OCI-LY1 (cell line): ENCODE measurements at regions not wholly inside any gene's neighbourhood (a gene's known extent, or its start where the extent isn't known, plus 50 kb on each side); places are given as distances from the start of the nearest gene placed in this dataset.

Experiments used
- H2AFZ ChIP-seq: fragments of 200-600 bp; sonication (generic), shearing (Covaris generic); 2 replicates; pipeline ENCODE4 v1.6.0; 2014; ENCODE audit warnings: antibody characterized with exemption, mild to moderate bottlenecking, low read length
- H3F3A ChIP-seq: fragments of 200-600 bp; sonication (generic), shearing (Covaris generic); 2 replicates; pipeline ENCODE4 v1.6.0; 2014; ENCODE audit warnings: mild to moderate bottlenecking, antibody characterized with exemption, low read length, moderate library complexity; ENCODE audit not compliant: insufficient read depth
- H3K27ac ChIP-seq: fragments of 200-600 bp; sonication (generic); 2 replicates; pipeline ENCODE4 v1.5.1; 2014; ENCODE audit warnings: low read length, mixed run types, mild to moderate bottlenecking, low read depth; ENCODE audit not compliant: poor library complexity, severe bottlenecking
- H3K27me3 ChIP-seq: fragments of 200-600 bp; sonication (generic); 2 replicates; pipeline ENCODE4 v1.6.0; 2014; ENCODE audit warnings: antibody characterized with exemption, mild to moderate bottlenecking, low read length, moderate library complexity; ENCODE audit not compliant: insufficient read depth
- H3K36me3 ChIP-seq: fragments of 200-600 bp; sonication (generic); 2 replicates; pipeline ENCODE4 v1.6.1; 2014; ENCODE audit warnings: mild to moderate bottlenecking, antibody characterized with exemption, low read length, moderate library complexity, mixed read lengths; ENCODE audit not compliant: insufficient read depth
- H3K4me1 ChIP-seq: fragments of 200-600 bp; sonication (generic); 2 replicates; pipeline ENCODE4 v1.5.1; 2014; ENCODE audit warnings: mild to moderate bottlenecking, low read length, moderate library complexity; ENCODE audit not compliant: insufficient read depth, severe bottlenecking
- H3K4me2 ChIP-seq: fragments of 200-600 bp; sonication (generic), shearing (Covaris generic); 2 replicates; pipeline ENCODE4 v1.6.1; 2014; ENCODE audit warnings: low read length
- H3K4me3 ChIP-seq: fragments of 200-600 bp; sonication (generic); 2 replicates; pipeline ENCODE4 v1.5.1; 2014; ENCODE audit warnings: low read length, low read depth, mild to moderate bottlenecking, mixed read lengths; ENCODE audit not compliant: poor library complexity, severe bottlenecking
- H3K79me2 ChIP-seq: fragments of 200-600 bp; shearing (Covaris generic); 2 replicates; pipeline ENCODE4 v1.6.1; 2016; ENCODE audit warnings: mixed run types, low read length, mixed read lengths; ENCODE audit not compliant: insufficient read depth
- H3K9ac ChIP-seq: fragments of 200-600 bp; sonication (generic), shearing (Covaris generic); 2 replicates; pipeline ENCODE4 v1.6.1; 2014; ENCODE audit warnings: mild to moderate bottlenecking, low read length, mixed read lengths
- H3K9me2 ChIP-seq: fragments of 200-600 bp; sonication (generic), shearing (Covaris generic); 2 replicates; pipeline ENCODE4 v1.6.1; 2014; ENCODE audit warnings: low read depth, mild to moderate bottlenecking, low read length, mixed read lengths
- H3K9me3 ChIP-seq: fragments of 200-600 bp; shearing (Covaris generic); 2 replicates; pipeline ENCODE4 v1.6.1; 2014; ENCODE audit warnings: low read length, mixed read lengths
- H4K20me1 ChIP-seq: fragments of 200-600 bp; sonication (generic), shearing (Covaris generic); 2 replicates; pipeline ENCODE4 v1.6.0; 2016; ENCODE audit warnings: mild to moderate bottlenecking, low read length; ENCODE audit not compliant: insufficient read depth
- EZH2 ChIP-seq: fragments of 200-600 bp; sonication (generic), shearing (Covaris generic); IDR thresholded peaks from 2 replicates; pipeline ENCODE4 v1.8.0; 2017; ENCODE audit warnings: borderline replicate concordance, mixed run types, mild to moderate bottlenecking, antibody characterized with exemption, low read length, moderate library complexity, mixed read lengths
- TF ChIP-seq, protein P1 (sequence below): fragments of 200-600 bp; sonication (generic), shearing (Covaris generic); IDR thresholded peaks from 2 replicates; pipeline ENCODE4 v1.5.1; 2017; ENCODE audit warnings: mild to moderate bottlenecking, antibody characterized with exemption, low read length, moderate library complexity, mixed read lengths

DNA sequence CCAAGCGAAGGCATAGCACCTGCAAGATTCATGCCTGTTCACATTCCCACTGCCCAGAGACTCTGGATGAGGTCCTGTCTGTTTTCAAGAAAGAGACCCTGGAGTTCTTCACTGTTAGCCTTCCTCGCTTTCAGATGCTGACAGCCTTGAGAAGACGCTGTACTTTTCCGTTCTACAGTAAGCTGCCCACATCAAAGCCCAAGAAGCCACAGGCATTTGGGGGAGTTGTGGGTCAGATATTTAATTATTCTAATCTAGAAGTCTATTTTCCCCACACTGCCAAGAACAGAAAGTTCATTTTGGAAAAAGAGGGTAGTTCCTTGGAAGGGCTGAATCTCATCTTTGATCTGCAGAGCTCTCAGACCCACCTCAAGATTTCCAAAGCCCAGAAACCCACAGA lies 127.9 kb downstream of the AXIN2 start:
- Histone ChIP-seq H3K4me3 (no peak overlapping the region), H3K4me2 (no peak overlapping the region), H3K27me3 (no peaks in the 10 kb centered on the region), H3K4me1 (no peaks in the 10 kb centered on the region), H4K20me1 (no peaks in the 10 kb centered on the region), H3K79me2 (no peaks in the 10 kb centered on the region), H2AFZ (no peak overlapping the region), H3F3A (no peaks in the 10 kb centered on the region), H3K9ac (no peak overlapping the region), H3K9me3 (no peaks in the 10 kb centered on the region), H3K27ac (no peak overlapping the region), H3K36me3 (no peaks in the 10 kb centered on the region), H3K9me2 (no peaks in the 10 kb centered on the region)
- no peak for TF ChIP-seq EZH2
- TF ChIP-seq, protein P1, sequence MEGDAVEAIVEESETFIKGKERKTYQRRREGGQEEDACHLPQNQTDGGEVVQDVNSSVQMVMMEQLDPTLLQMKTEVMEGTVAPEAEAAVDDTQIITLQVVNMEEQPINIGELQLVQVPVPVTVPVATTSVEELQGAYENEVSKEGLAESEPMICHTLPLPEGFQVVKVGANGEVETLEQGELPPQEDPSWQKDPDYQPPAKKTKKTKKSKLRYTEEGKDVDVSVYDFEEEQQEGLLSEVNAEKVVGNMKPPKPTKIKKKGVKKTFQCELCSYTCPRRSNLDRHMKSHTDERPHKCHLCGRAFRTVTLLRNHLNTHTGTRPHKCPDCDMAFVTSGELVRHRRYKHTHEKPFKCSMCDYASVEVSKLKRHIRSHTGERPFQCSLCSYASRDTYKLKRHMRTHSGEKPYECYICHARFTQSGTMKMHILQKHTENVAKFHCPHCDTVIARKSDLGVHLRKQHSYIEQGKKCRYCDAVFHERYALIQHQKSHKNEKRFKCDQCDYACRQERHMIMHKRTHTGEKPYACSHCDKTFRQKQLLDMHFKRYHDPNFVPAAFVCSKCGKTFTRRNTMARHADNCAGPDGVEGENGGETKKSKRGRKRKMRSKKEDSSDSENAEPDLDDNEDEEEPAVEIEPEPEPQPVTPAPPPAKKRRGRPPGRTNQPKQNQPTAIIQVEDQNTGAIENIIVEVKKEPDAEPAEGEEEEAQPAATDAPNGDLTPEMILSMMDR: no peak

DNA sequence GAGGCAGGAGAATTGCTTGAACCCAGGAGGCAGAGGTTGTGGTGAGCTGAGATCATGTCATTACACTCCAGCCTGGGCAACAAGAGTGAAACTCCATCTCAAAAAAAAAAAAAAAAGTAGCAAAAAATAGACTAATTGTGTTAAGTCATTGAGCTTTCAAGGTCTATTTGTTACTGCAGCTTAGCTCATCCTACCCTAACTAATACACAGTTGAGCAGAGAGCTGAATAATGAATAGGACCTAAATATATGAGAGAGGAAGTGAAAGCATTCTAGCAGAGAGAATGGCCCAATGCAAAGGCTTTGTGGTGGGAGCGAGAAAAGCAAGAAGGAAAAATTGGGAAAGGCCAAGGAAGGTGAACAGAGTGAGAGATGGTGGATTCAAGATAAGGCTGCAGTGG lies 128.3 kb downstream of the AXIN2 start:
- Histone ChIP-seq H3K9me2 (no peaks in the 10 kb centered on the region), H3K79me2 (no peaks in the 10 kb centered on the region)

GRCh38 chr17:65431116-65431515 lies 130.3 kb downstream of the AXIN2 start:
- Histone ChIP-seq H3K4me2 (no peak overlapping the region), H3K9me3 (no peaks in the 10 kb centered on the region), H3K27ac (no peak overlapping the region), H3K9me2 (no peaks in the 10 kb centered on the region), H3K9ac (no peak overlapping the region), H3F3A (no peaks in the 10 kb centered on the region), H3K4me3 (no peak overlapping the region), H4K20me1 (no peaks in the 10 kb centered on the region), H3K36me3 (no peaks in the 10 kb centered on the region), H2AFZ (no peak overlapping the region), H3K27me3 (no peaks in the 10 kb centered on the region), H3K79me2 (no peaks in the 10 kb centered on the region), H3K4me1 (no peaks in the 10 kb centered on the region)
- no peak for TF ChIP-seq EZH2
- TF ChIP-seq, protein P1: no peak

More for the DNA sequence above, 128.3 kb downstream of the AXIN2 start:
- Histone ChIP-seq H4K20me1 (no peaks in the 10 kb centered on the region), H3K4me2 (no peak overlapping the region), H2AFZ (no peak overlapping the region), H3K9ac (no peak overlapping the region), H3F3A (no peaks in the 10 kb centered on the region), H3K27me3 (no peaks in the 10 kb centered on the region), H3K36me3 (no peaks in the 10 kb centered on the region), H3K27ac (no peak overlapping the region), H3K4me3 (no peak overlapping the region), H3K9me3 (no peaks in the 10 kb centered on the region), H3K4me1 (no peaks in the 10 kb centered on the region)
- TF ChIP-seq EZH2: no peak
- TF ChIP-seq, protein P1: no peak
